C4-2B (cell line): ENCODE measurements at regions not wholly inside any gene's neighbourhood (a gene's known extent, or its start where the extent isn't known, plus 50 kb on each side); places are given as distances from the start of the nearest gene placed in this dataset.

Source experiments
- H3K27ac ChIP-seq: fragments of 450-650 bp; 2 replicates; pipeline ENCODE4 v1.5.1; 2017
- CTCF ChIP-seq: fragments of 450-650 bp; conservative IDR thresholded peaks from 2 replicates; pipeline ENCODE4 v1.5.1; 2017; ENCODE audit warnings: mild to moderate bottlenecking
- ZFX ChIP-seq: fragments of 450-650 bp; IDR thresholded peaks from 2 replicates; pipeline ENCODE4 v1.6.1; 2017

- no peak overlapping the region for H3K27ac ChIP-seq
- TF ChIP-seq ZFX (no peak), CTCF (no peak)
These were observed 825.4 kb downstream of the SORCS3 start for GRCh38 chr10:105466521-105466920.

GRCh38 chr10:105434970-105435369 lies 793.9 kb downstream of the SORCS3 start:
- H3K27ac ChIP-seq, result no peak overlapping the region
- TF ChIP-seq CTCF (no peak), ZFX (no peak)

- TF ChIP-seq ZFX (no peak), CTCF (no peak)
These were observed 772.9 kb downstream of the SORCS3 start for GRCh38 chr10:105413997-105414396.

DNA sequence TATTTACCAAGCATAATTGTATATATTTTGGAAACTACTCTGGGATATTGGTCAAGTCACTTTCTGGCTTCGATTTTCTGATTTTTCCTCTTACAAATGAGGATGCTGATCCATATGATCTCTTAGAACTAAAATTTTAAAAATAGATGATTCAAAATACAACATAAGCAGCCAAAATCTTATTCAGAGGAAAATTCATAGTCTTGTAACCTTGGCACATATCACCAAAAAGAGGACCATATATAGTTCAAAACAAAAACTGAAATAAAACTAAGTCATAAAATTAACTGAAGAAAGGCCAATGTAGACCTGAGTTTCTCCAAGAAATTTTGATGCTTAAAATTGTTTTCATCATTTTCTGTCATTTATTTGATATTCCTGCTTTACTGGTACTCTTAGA lies 768.3 kb downstream of the SORCS3 start:
- no peak overlapping the region for H3K27ac ChIP-seq
- TF ChIP-seq CTCF (no peak), ZFX (no peak)

More at GRCh38 chr10:105413997-105414396, 772.9 kb downstream of the SORCS3 start:
- no peak overlapping the region for H3K27ac ChIP-seq

DNA sequence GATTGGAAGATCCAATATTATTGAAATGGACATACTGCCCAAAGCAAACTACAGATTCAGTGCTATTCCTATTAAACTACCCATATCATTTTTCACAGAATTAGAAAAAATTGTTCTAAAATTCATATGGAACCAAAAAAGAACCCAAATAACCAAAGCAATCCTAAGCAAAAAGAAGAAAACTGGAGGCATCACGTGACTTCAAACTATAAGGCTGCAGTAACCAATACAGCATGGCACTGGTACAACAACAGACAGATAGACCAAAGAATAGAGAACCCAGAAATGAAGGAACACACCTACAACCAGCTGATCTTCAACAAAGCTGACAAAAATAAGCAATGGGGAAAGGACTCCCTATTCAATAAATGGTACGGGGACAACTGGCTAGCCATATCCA lies 765.4 kb downstream of the SORCS3 start:
- TF ChIP-seq CTCF (no peak), ZFX (no peak)
- H3K27ac ChIP-seq, result no peak overlapping the region

GRCh38 chr10:105398202-105398601 lies 757.1 kb downstream of the SORCS3 start:
- TF ChIP-seq ZFX (no peak), CTCF (no peak)
- H3K27ac ChIP-seq, result no peak overlapping the region

DNA sequence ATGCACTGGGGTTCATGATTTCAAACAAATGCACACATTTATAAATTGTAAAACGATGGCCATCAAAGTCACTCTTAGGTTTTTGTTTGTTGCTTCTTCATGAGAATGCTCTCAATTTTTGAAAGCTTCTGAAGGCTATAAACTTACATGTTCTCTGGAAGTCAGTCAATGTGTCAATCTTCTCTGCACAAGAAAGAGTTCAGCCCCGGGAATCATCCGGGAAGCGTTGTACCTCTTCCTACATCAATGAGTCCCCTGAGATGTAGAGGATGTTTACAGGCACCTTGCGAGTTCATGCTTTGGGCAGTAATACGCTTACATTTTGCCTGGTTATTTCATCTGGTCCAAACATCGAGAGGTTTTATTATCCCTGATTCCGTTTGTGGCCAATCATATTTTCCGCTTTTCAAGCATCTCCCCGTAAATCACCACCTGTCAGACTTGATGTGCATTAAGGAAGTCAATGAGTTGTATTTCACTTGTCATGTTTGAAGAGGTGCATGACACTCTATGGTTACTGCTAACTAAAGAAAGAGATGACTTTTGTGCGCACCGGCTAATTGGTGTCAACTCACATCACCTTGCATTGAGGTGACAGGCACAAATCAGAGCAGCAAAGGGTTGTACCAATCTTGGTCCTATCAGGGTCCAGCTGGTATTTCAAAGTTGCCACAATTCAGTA lies 750.7 kb downstream of the SORCS3 start:
- TF ChIP-seq CTCF, result no peak
- TF ChIP-seq ZFX, result no peak
- H3K27ac ChIP-seq, result no peak overlapping the region
